HCT116 (cell line): ENCODE measurements at regions not wholly inside any gene's neighbourhood (a gene's known extent, or its start where the extent isn't known, plus 50 kb on each side); places are given as distances from the start of the nearest gene placed in this dataset.
"Not testable (repeated sequence)": the region's sequence is repeated elsewhere in the genome, so short reads cannot be mapped to it uniquely, and the experiment has no call there.

Experiments
- ATAC-seq: fragments of 200-7000 bp; cut with Tn5 transposase; 2 replicates; pipeline ENCODE4 v1.9.1; 2020; ENCODE audit warnings: mild to moderate bottlenecking, moderate library complexity
- BruUV-seq: library from RNA; stranded (reverse); fragments of 400-500 nt; replicated peaks from 2 replicates; lab custom pipeline; 2021; lab: Mats Ljungman, UMichigan
- CTCF ChIA-PET: fragments of 300-600 bp; sonication (Branson Sonifier 250); formaldehyde crosslinking; loops from one replicate; lab custom pipeline; 2021; ENCODE audit warnings: antibody characterized with exemption; lab: Charles Lee
- POLR2A ChIA-PET: fragments of 300-600, 350-600 bp; sonication (Branson Sonifier 250); formaldehyde crosslinking; loops from one replicate; lab custom pipeline; 2021; ENCODE audit warnings: antibody characterized with exemption; lab: Charles Lee
- RAD21 ChIA-PET, 2 experiments: fragments of 300-600 bp; sonication (Branson Sonifier 250); formaldehyde crosslinking; loops; one replicate each; lab custom pipeline; 2023; ENCODE audit warnings: low total read pairs in 2 of 2; ENCODE audit not compliant: uncharacterized antibody in 2 of 2, unreplicated experiment in 2 of 2, low non-redundant PET in 1 of 2; lab: Charles Lee
- DNase-seq: peaks from one replicate; pipeline ENCODE4 v3.0.0-alpha.2; 2010; ENCODE audit warnings: low read depth, low spot score
- H2AFZ ChIP-seq: fragments of 200-600 bp; shearing (Covaris generic), sonication (generic); 2 replicates; pipeline ENCODE4 v1.6.1; 2017; ENCODE audit warnings: low read depth, mixed run types, mixed read lengths, antibody characterized with exemption, low read length; ENCODE audit not compliant: poor library complexity, severe bottlenecking
- H3K27ac ChIP-seq: 2 replicates; pipeline ENCODE4 v1.5.1; 2012; ENCODE audit warnings: low read depth, low read length
- H3K27me3 ChIP-seq: fragments of 200-600 bp; sonication (generic); 2 replicates; pipeline ENCODE4 v1.6.1; 2016; ENCODE audit warnings: mixed run types, low read length, mixed read lengths; ENCODE audit not compliant: insufficient read depth
- H3K36me3 ChIP-seq, 2 experiments: fragments of 200-500 bp in 1 of 2; fragments of 200-600 bp in 1 of 2; sonication (Bioruptor generic) in 1 of 2; sonication (generic) in 1 of 2; 2 replicates each; pipeline versions ENCODE4 v1.5.1 to v1.6.1; 2014 to 2016; ENCODE audit warnings: low read length in 2 of 2, inconsistent platforms in 1 of 2, mixed read lengths in 1 of 2, mixed run types in 1 of 2; ENCODE audit not compliant: insufficient read depth in 2 of 2, control insufficient read depth in 1 of 2
- H3K4me1 ChIP-seq, 2 experiments: fragments of 200-600 bp in 1 of 2; sonication (generic) in 1 of 2; 2 replicates each; pipeline versions ENCODE4 v1.5.1 to v1.6.1; 2012 to 2017; ENCODE audit warnings: low read length in 2 of 2, inconsistent platforms in 1 of 2, mild to moderate bottlenecking in 1 of 2, mixed read lengths in 1 of 2, mixed run types in 1 of 2, moderate library complexity in 1 of 2; ENCODE audit not compliant: insufficient read depth in 2 of 2, control insufficient read depth in 1 of 2
- H3K4me2 ChIP-seq: fragments of 200-600 bp; sonication (generic); 2 replicates; pipeline ENCODE4 v1.6.1; 2017; ENCODE audit warnings: mixed run types, low read length, mixed read lengths
- H3K4me3 ChIP-seq, 2 experiments: fragments of 200-600 bp in 1 of 2; sonication (generic) in 1 of 2; replicated peaks in 1 of 2; 2 replicates each; pipeline ENCODE4 v1.5.1; 2011 to 2016; ENCODE audit warnings: low read length in 2 of 2, control low read depth in 1 of 2, low read depth in 1 of 2, mild to moderate bottlenecking in 1 of 2, mixed read lengths in 1 of 2, mixed run types in 1 of 2
- H3K79me2 ChIP-seq: fragments of 200-600 bp; sonication (generic); 2 replicates; pipeline ENCODE4 v1.6.1; 2017; ENCODE audit warnings: mild to moderate bottlenecking, mixed run types, low read length, moderate library complexity, mixed read lengths; ENCODE audit not compliant: insufficient read depth
- H3K9ac ChIP-seq: fragments of 200-600 bp; sonication (generic); 2 replicates; pipeline ENCODE4 v1.6.1; 2016; ENCODE audit warnings: low read length, mixed read lengths
- H3K9me2 ChIP-seq: fragments of 200-600 bp; sonication (generic), shearing (Covaris generic); 2 replicates; pipeline ENCODE4 v1.6.1; 2017; ENCODE audit warnings: mixed run types, mild to moderate bottlenecking, moderate library complexity; ENCODE audit not compliant: insufficient read depth
- H3K9me3 ChIP-seq, 2 experiments: fragments of 200-500 bp in 1 of 2; fragments of 200-600 bp in 1 of 2; sonication (Bioruptor generic) in 1 of 2; sonication (generic) in 1 of 2; 2 replicates each; pipeline ENCODE4 v1.6.1; 2014 to 2017; ENCODE audit warnings: low read length in 2 of 2, mixed read lengths in 2 of 2, inconsistent platforms in 1 of 2, low read depth in 1 of 2, mild to moderate bottlenecking in 1 of 2, mixed run types in 1 of 2, moderate library complexity in 1 of 2; ENCODE audit not compliant: control insufficient read depth in 1 of 2, insufficient read depth in 1 of 2
- H4K20me1 ChIP-seq: fragments of 200-600 bp; sonication (generic), shearing (Covaris generic); 2 replicates; pipeline ENCODE4 v1.6.1; 2017; ENCODE audit warnings: mixed run types, mild to moderate bottlenecking, moderate library complexity; ENCODE audit not compliant: insufficient read depth
- CBX3 ChIP-seq: IDR thresholded peaks from 2 replicates; pipeline ENCODE4 v1.6.1; 2012; ENCODE audit warnings: low read depth
- CEBPB ChIP-seq: IDR thresholded peaks from 2 replicates; pipeline ENCODE4 v1.6.1; 2012; ENCODE audit warnings: low read depth
- EGR1 ChIP-seq: IDR thresholded peaks from 2 replicates; pipeline ENCODE4 v1.6.1; 2012; ENCODE audit warnings: low read depth
- JUND ChIP-seq: IDR thresholded peaks from 2 replicates; pipeline ENCODE4 v1.6.1; 2012
- POLR2A ChIP-seq: IDR thresholded peaks from 2 replicates; pipeline ENCODE4 v1.7.0; 2011; ENCODE audit warnings: borderline replicate concordance; ENCODE audit not compliant: insufficient read depth, insufficient read length; ENCODE audit errors: extremely low read depth
- POLR2AphosphoS5 ChIP-seq: IDR thresholded peaks from 2 replicates; pipeline ENCODE4 v1.6.1; 2011; ENCODE audit warnings: mild to moderate bottlenecking, low read depth, low read length, moderate library complexity
- SIN3A ChIP-seq: IDR thresholded peaks from 2 replicates; pipeline ENCODE4 v1.6.1; 2012; ENCODE audit warnings: low read depth
- SP1 ChIP-seq: IDR thresholded peaks from 2 replicates; pipeline ENCODE4 v1.6.1; 2012; ENCODE audit warnings: low read depth
- ZFX ChIP-seq: fragments of 450-650 bp; IDR thresholded peaks from 2 replicates; pipeline ENCODE4 v1.6.1; 2017
- intact Hi-C: fragments of 100-400 bp; cut with micrococcal nuclease; formaldehyde crosslinking; loops from 2 replicates; pipeline ENCODE4 v1.10.0; 2022
- TF ChIP-seq, protein P1 (sequence below), 3 experiments: fragments of 200-600 bp in 1 of 3; sonication (generic) in 1 of 3; IDR thresholded peaks in 2 of 3; conservative IDR thresholded peaks in 1 of 3; 2 replicates each; pipeline ENCODE4 v1.5.1; 2012 to 2017; ENCODE audit warnings: low read depth in 2 of 3, low read length in 2 of 3, antibody characterized with exemption in 1 of 3, borderline replicate concordance in 1 of 3, control low read depth in 1 of 3, mild to moderate bottlenecking in 1 of 3, mixed read lengths in 1 of 3, mixed run types in 1 of 3, moderate library complexity in 1 of 3; ENCODE audit not compliant: insufficient read depth in 1 of 3

DNA sequence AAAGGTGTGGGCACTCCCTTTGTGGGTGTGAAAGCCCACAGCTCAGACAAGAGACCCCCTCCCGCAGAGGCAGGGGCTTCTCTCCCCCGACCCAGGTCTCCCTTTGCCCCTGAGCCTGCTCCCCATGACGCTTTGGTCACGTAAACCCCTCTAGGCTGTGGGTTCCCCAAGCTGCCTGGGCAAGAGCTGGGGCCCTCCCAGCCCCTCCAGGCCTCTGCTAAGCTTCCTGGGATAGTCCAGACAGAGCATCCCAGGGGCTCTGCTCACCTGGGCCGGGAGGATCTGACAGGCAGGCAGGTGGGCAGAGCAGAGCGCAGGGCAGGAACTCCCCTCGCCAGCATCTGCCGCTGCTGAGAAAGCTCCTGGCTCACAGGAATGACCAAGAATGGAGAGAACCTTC lies 177.3 kb downstream of the BANP start:
- BruUV-seq: no TSS peak
- POLR2A ChIA-PET: no interaction called here
- intact Hi-C loops: no loop called here
- Histone ChIP-seq H2AFZ (no peak overlapping the region), H3K9me2 (no peaks in the 10 kb centered on the region), H3K4me1 (no peaks in the 10 kb centered on the region)
- TF ChIP-seq POLR2AphosphoS5: no peak
- no peak for TF ChIP-seq EGR1
- TF ChIP-seq JUND: no peak
- no peak for TF ChIP-seq SP1
- TF ChIP-seq, protein P1, sequence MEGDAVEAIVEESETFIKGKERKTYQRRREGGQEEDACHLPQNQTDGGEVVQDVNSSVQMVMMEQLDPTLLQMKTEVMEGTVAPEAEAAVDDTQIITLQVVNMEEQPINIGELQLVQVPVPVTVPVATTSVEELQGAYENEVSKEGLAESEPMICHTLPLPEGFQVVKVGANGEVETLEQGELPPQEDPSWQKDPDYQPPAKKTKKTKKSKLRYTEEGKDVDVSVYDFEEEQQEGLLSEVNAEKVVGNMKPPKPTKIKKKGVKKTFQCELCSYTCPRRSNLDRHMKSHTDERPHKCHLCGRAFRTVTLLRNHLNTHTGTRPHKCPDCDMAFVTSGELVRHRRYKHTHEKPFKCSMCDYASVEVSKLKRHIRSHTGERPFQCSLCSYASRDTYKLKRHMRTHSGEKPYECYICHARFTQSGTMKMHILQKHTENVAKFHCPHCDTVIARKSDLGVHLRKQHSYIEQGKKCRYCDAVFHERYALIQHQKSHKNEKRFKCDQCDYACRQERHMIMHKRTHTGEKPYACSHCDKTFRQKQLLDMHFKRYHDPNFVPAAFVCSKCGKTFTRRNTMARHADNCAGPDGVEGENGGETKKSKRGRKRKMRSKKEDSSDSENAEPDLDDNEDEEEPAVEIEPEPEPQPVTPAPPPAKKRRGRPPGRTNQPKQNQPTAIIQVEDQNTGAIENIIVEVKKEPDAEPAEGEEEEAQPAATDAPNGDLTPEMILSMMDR (IDR thresholded peaks at IDR 0.05 in 2 of 3, conservative IDR thresholded peaks at IDR 0.05 in 1 of 3; ENCODE audit: borderline replicate concordance in 1 of 3, insufficient read depth in 1 of 3, low read depth in 2 of 3, low read length in 2 of 3): no peak
- no peak for TF ChIP-seq CEBPB
- no peak for TF ChIP-seq ZFX
- no peak for TF ChIP-seq SIN3A
- TF ChIP-seq CBX3: no peak
- TF ChIP-seq POLR2A: no peak
- TF ChIP-seq, all 23 proteins: peak for 0
- Histone ChIP-seq H4K20me1 (no peaks in the 10 kb centered on the region), H3K27ac (no peak overlapping the region), H3K4me3 (no peak overlapping the region), H3K79me2 (no peaks in the 10 kb centered on the region), H3K27me3 (no peaks in the 10 kb centered on the region), H3K9me3 (no peaks in the 10 kb centered on the region), H3K4me2 (no peak overlapping the region), H3K36me3 (no peaks in the 10 kb centered on the region), H3K9ac (no peak overlapping the region)
- CTCF ChIA-PET: no interaction called here
- DNase-seq: no peak
- RAD21 ChIA-PET: no interaction called here
- no peak for ATAC-seq

DNA sequence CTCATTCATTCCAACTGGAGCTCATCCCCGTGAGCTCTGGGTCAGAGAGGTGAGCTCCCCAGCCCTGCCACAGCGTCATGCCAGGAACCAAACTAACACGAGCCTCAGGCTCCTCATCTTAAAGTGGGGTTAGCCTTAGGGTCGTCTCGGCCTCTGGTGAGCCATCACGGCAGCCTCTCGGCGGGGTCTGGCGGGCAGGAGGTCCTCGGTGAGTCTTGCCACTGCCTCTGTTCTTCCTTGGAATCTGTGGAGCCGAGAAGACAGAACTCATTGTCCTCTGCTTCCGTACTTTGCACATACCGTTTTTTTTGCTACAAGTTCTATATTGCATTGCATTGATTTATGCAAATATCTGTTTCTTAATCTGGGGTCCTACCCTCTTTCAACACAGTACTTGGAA lies 177.9 kb downstream of the BANP start:
- H3K4me3 ChIP-seq, ATAC-seq, H3K4me1 ChIP-seq, CTCF ChIA-PET, H4K20me1 ChIP-seq, H3K9me2 ChIP-seq, H3K9me3 ChIP-seq, H3K79me2 ChIP-seq, POLR2A ChIA-PET, H3K27ac ChIP-seq, H3K27me3 ChIP-seq, BruUV-seq, RAD21 ChIA-PET, H3K4me2 ChIP-seq, H3K9ac ChIP-seq, DNase-seq, intact Hi-C loops, H3K36me3 ChIP-seq, H2AFZ ChIP-seq: not testable (repeated sequence)
